ENCODE measurements at regions not wholly inside any gene's neighbourhood (a gene's known extent, or its start where the extent isn't known, plus 50 kb on each side); places are given as distances from the start of the nearest gene placed in this dataset.

DNA sequence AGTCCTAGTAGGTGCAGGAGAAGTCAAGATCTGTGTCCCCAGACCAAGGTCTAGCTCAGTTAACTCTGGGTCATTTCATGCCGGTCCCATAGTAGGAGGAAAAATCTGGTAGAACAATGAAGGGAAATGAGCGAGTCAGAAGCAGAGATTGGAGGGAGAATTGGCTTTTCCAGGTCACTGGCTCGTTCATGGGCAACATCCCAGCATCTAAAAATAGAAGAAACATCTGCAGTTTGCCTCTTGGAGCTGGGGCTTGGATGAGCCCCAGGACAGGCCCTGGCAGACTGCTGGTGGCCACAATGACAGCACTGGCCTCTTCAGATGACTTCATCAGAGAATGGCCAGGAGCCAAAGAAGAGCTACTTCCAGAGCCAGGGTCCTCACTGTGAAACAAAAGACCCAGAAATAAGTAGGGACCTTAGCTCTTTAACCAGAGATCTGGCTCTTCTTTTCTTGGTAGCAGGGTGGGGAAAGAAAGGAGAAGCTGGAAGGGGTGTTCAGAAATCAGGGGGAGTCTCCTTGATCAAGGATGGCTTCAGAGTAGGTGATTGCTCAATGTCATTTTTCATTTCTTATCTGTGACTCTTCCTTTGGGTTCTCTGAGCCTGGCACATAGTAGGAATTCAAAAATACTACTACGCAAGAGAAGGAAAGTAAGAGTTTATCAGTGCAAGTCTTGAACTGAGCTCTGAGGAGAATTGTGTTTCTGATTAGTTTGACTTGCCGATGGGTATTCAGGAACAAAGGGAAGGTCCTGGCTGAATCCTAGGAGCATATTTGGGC lies 102.6 kb downstream of the TMPRSS5 start:
- TF ChIP-seq, protein P1, sequence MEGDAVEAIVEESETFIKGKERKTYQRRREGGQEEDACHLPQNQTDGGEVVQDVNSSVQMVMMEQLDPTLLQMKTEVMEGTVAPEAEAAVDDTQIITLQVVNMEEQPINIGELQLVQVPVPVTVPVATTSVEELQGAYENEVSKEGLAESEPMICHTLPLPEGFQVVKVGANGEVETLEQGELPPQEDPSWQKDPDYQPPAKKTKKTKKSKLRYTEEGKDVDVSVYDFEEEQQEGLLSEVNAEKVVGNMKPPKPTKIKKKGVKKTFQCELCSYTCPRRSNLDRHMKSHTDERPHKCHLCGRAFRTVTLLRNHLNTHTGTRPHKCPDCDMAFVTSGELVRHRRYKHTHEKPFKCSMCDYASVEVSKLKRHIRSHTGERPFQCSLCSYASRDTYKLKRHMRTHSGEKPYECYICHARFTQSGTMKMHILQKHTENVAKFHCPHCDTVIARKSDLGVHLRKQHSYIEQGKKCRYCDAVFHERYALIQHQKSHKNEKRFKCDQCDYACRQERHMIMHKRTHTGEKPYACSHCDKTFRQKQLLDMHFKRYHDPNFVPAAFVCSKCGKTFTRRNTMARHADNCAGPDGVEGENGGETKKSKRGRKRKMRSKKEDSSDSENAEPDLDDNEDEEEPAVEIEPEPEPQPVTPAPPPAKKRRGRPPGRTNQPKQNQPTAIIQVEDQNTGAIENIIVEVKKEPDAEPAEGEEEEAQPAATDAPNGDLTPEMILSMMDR (conservative IDR thresholded peaks at IDR 0.05; ENCODE audit: low read length), result no peak
- TF ChIP-seq EZH2phosphoT487 (IDR thresholded peaks at IDR 0.05; ENCODE audit: borderline replicate concordance, low read depth, low read length), result no peak

Measured in OCI-LY7 (cell line).